Caco-2 (cell line): ENCODE measurements at regions not wholly inside any gene's neighbourhood (a gene's known extent, or its start where the extent isn't known, plus 50 kb on each side); places are given as distances from the start of the nearest gene placed in this dataset.
A peak's percentile ranks its signal among the peaks of the same experiment; 100 is the strongest.

Source experiments
- BruUV-seq: library from RNA; stranded (reverse); fragments of 400-500 nt; replicated peaks from 2 replicates; lab custom pipeline; 2021; lab: Mats Ljungman, UMichigan
- CTCF ChIA-PET: fragments of 300-600 bp; sonication (Branson Sonifier 250); formaldehyde crosslinking; loops from one replicate; lab custom pipeline; 2022; ENCODE audit warnings: antibody characterized with exemption; lab: Charles Lee
- POLR2A ChIA-PET: fragments of 300-600 bp; sonication (Branson Sonifier 250); formaldehyde crosslinking; loops from one replicate; lab custom pipeline; 2022; ENCODE audit warnings: antibody characterized with exemption; lab: Charles Lee
- DNase-seq, 2 experiments: peaks; one replicate each; pipeline versions ENCODE4 v3.0.0 to v3.0.0-alpha.2; 2020 to 2022
- H3K27me3 ChIP-seq: replicated peaks from 2 replicates; pipeline ENCODE4 v1.6.0; 2011; ENCODE audit warnings: low read length; ENCODE audit not compliant: control insufficient read depth, insufficient read depth
- H3K36me3 ChIP-seq: 2 replicates; pipeline ENCODE4 v1.5.1; 2011; ENCODE audit warnings: low read length; ENCODE audit not compliant: control insufficient read depth, insufficient read depth
- H3K4me1 ChIP-seq: fragments of 250-450 bp; sonication (Bioruptor Pico); 2 replicates; pipeline ENCODE4 v1.5.1; 2020; ENCODE audit warnings: mild to moderate bottlenecking
- H3K4me3 ChIP-seq: 2 replicates; pipeline ENCODE4 v1.5.1; 2011; ENCODE audit warnings: low read depth, mild to moderate bottlenecking, control low read depth, low read length
- H3K9me3 ChIP-seq: fragments of 250-450 bp; sonication (Bioruptor Pico); 2 replicates; pipeline ENCODE4 v1.5.1; 2020; ENCODE audit warnings: mild to moderate bottlenecking, moderate library complexity
- H3K27ac Mint-ChIP-seq: one replicate; pipeline ENCODE4 v1.8.0; 2022; ENCODE audit warnings: mixed read lengths; ENCODE audit not compliant: unreplicated experiment
- H3K27me3 Mint-ChIP-seq: one replicate; pipeline ENCODE4 v1.8.0; 2022; ENCODE audit warnings: mixed read lengths; ENCODE audit not compliant: insufficient read depth, unreplicated experiment
- H3K36me3 Mint-ChIP-seq: one replicate; pipeline ENCODE4 v1.8.0; 2022; ENCODE audit warnings: mild to moderate bottlenecking, mixed read lengths; ENCODE audit not compliant: insufficient read depth, unreplicated experiment
- H3K4me1 Mint-ChIP-seq: one replicate; pipeline ENCODE4 v1.8.0; 2022; ENCODE audit warnings: low read depth, mixed read lengths; ENCODE audit not compliant: unreplicated experiment
- H3K4me3 Mint-ChIP-seq: one replicate; pipeline ENCODE4 v1.8.0; 2022; ENCODE audit warnings: mild to moderate bottlenecking, moderate library complexity, mixed read lengths; ENCODE audit not compliant: unreplicated experiment
- H3K9me3 Mint-ChIP-seq: one replicate; pipeline ENCODE4 v1.8.0; 2022; ENCODE audit warnings: mixed read lengths; ENCODE audit not compliant: unreplicated experiment
- CTCF ChIP-seq, 2 experiments: fragments of 200-600 bp in 1 of 2; IDR thresholded peaks; 1 replicate in 1 of 2; 2 replicates in 1 of 2; pipeline versions ENCODE4 v1.5.1 to v1.8.0; 2011 to 2022; ENCODE audit warnings: antibody characterized with exemption in 1 of 2, control low read depth in 1 of 2, inconsistent platforms in 1 of 2, low read depth in 1 of 2, low read length in 1 of 2, mild to moderate bottlenecking in 1 of 2, moderate library complexity in 1 of 2; ENCODE audit not compliant: insufficient read depth in 1 of 2, severe bottlenecking in 1 of 2, unreplicated experiment in 1 of 2
- intact Hi-C: fragments of 100-400 bp; cut with micrococcal nuclease; formaldehyde crosslinking; loops from one replicate; pipeline ENCODE4 v1.10.0; 2022; ENCODE audit not compliant: unreplicated experiment

- ChIA-PET POLR2A (no interaction called here), CTCF (no interaction called here)
- Mint-ChIP-seq H3K4me1 (peaks cover 9% of the 10 kb centered on the region), H3K4me3 (no peak overlapping the region), H3K27me3 (no peaks in the 10 kb centered on the region), H3K36me3 (no peaks in the 10 kb centered on the region), H3K27ac (no peak overlapping the region), H3K9me3 (no peaks in the 10 kb centered on the region)
- no peak for DNase-seq
- H3K4me1 ChIP-seq = peaks cover 23% of the 10 kb centered on the region
- no peak for TF ChIP-seq CTCF (IDR thresholded peaks at IDR 0.05; ENCODE audit: insufficient read depth in 1 of 2, low read depth in 1 of 2, low read length in 1 of 2, severe bottlenecking in 1 of 2, unreplicated experiment in 1 of 2)
- intact Hi-C loops = loop anchor here (5.0 kb wide), 1 partner anchor 231 kb away; the partner anchor contains the start of gene ANKRD50
- no peak overlapping the region for H3K4me3 ChIP-seq
- no peaks in the 10 kb centered on the region for H3K36me3 ChIP-seq
- H3K27me3 ChIP-seq = no peaks in the 10 kb centered on the region
- 0 out of 2 replicates have a peak, but pooled peaks cover 3% of the 10 kb centered on the region for H3K9me3 ChIP-seq
- BruUV-seq = no TSS peak
Observed at GRCh38 chr4:124481123-124481522, 231.4 kb downstream of the ANKRD50 start.

GRCh38 chr4:124483048-124483906, 229.3 kb downstream of the ANKRD50 start:
- Mint-ChIP-seq H3K4me1 (peaks cover 9% of the 10 kb centered on the region), H3K27ac (peak overlapping the region; percentile 20), H3K9me3 (no peaks in the 10 kb centered on the region), H3K4me3 (peak overlapping the region; percentile 1), H3K27me3 (no peaks in the 10 kb centered on the region), H3K36me3 (no peaks in the 10 kb centered on the region)
- ChIA-PET CTCF (no interaction called here), POLR2A (no interaction called here)
- no peak for TF ChIP-seq CTCF (IDR thresholded peaks at IDR 0.05; ENCODE audit: insufficient read depth in 1 of 2, low read depth in 1 of 2, low read length in 1 of 2, severe bottlenecking in 1 of 2, unreplicated experiment in 1 of 2)
- Histone ChIP-seq H3K4me3 (no peak overlapping the region), H3K9me3 (0 out of 2 replicates have a peak, but pooled peaks cover 3% of the 10 kb centered on the region), H3K36me3 (no peaks in the 10 kb centered on the region), H3K4me1 (peaks cover 23% of the 10 kb centered on the region), H3K27me3 (no peaks in the 10 kb centered on the region)
- intact Hi-C loops = loop anchor here (1.0 to 5.0 kb wide), 2 partner anchors 47 to 229 kb away; partner anchors contain the start of gene ANKRD50
- no TSS peak for BruUV-seq
- DNase-seq = peak; percentile 43 to 55

GRCh38 chr4:124484008-124484407, 228.5 kb downstream of the ANKRD50 start:
- CTCF ChIA-PET = no interaction called here
- H3K27ac Mint-ChIP-seq = no peak overlapping the region
- no TSS peak for BruUV-seq

More at GRCh38 chr4:124484008-124484407, 228.5 kb downstream of the ANKRD50 start:
- no peaks in the 10 kb centered on the region for H3K36me3 ChIP-seq
- H3K4me1 ChIP-seq = peaks cover 23% of the 10 kb centered on the region
- peak; percentile 40 to 52 for DNase-seq
- Mint-ChIP-seq H3K4me1 (peaks cover 9% of the 10 kb centered on the region), H3K9me3 (no peaks in the 10 kb centered on the region), H3K36me3 (no peaks in the 10 kb centered on the region), H3K4me3 (no peak overlapping the region), H3K27me3 (no peaks in the 10 kb centered on the region)
- TF ChIP-seq CTCF (IDR thresholded peaks at IDR 0.05; ENCODE audit: insufficient read depth in 1 of 2, low read depth in 1 of 2, low read length in 1 of 2, severe bottlenecking in 1 of 2, unreplicated experiment in 1 of 2) = no peak
- no peaks in the 10 kb centered on the region for H3K27me3 ChIP-seq
- H3K9me3 ChIP-seq = 0 out of 2 replicates have a peak, but pooled peaks cover 3% of the 10 kb centered on the region
- intact Hi-C loops = loop anchor here (5.0 kb wide), 1 partner anchor 228 kb away; the partner anchor contains the start of gene ANKRD50
- POLR2A ChIA-PET = no interaction called here
- no peak overlapping the region for H3K4me3 ChIP-seq
